ENCODE measurements at regions not wholly inside any gene's neighbourhood (a gene's known extent, or its start where the extent isn't known, plus 50 kb on each side); places are given as distances from the start of the nearest gene placed in this dataset.

GRCh38 chr18:8462651-8463185, 146.5 kb upstream of the RAB12 start:
- TF ChIP-seq, protein P1, sequence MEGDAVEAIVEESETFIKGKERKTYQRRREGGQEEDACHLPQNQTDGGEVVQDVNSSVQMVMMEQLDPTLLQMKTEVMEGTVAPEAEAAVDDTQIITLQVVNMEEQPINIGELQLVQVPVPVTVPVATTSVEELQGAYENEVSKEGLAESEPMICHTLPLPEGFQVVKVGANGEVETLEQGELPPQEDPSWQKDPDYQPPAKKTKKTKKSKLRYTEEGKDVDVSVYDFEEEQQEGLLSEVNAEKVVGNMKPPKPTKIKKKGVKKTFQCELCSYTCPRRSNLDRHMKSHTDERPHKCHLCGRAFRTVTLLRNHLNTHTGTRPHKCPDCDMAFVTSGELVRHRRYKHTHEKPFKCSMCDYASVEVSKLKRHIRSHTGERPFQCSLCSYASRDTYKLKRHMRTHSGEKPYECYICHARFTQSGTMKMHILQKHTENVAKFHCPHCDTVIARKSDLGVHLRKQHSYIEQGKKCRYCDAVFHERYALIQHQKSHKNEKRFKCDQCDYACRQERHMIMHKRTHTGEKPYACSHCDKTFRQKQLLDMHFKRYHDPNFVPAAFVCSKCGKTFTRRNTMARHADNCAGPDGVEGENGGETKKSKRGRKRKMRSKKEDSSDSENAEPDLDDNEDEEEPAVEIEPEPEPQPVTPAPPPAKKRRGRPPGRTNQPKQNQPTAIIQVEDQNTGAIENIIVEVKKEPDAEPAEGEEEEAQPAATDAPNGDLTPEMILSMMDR (IDR thresholded peaks at IDR 0.05), result no peak
- TF ChIP-seq POLR2A (IDR thresholded peaks at IDR 0.05), result no peak
